PFSK-1 (cell line): ENCODE measurements at regions not wholly inside any gene's neighbourhood (a gene's known extent, or its start where the extent isn't known, plus 50 kb on each side); places are given as distances from the start of the nearest gene placed in this dataset.

Experiments used
- FOXP2 ChIP-seq: optimal IDR thresholded peaks from 2 replicates; pipeline ENCODE3; 2011; ENCODE audit warnings: borderline replicate concordance, control low read depth, inconsistent platforms; ENCODE audit not compliant: insufficient read depth; ENCODE audit errors: extremely low read length, extremely low read depth
- POLR2AphosphoS5 ChIP-seq: IDR thresholded peaks from 2 replicates; pipeline ENCODE4 v1.6.1; 2012; ENCODE audit warnings: low read depth, mild to moderate bottlenecking, control low read depth, low read length, moderate library complexity
- REST ChIP-seq, 2 experiments: IDR thresholded peaks; 2 replicates each; pipeline versions ENCODE4 v1.6.1 to v1.8.0; 2011 to 2012; ENCODE audit warnings: low read depth in 2 of 2, low read length in 2 of 2, control low read depth in 1 of 2, inconsistent platforms in 1 of 2, mild to moderate bottlenecking in 1 of 2, moderate library complexity in 1 of 2; ENCODE audit not compliant: insufficient read depth in 1 of 2
- SIN3A ChIP-seq: IDR thresholded peaks from 2 replicates; pipeline ENCODE4 v1.6.1; 2012; ENCODE audit warnings: mild to moderate bottlenecking, low read length, moderate library complexity, borderline replicate concordance; ENCODE audit not compliant: insufficient read depth
- TAF1 ChIP-seq: IDR thresholded peaks from 2 replicates; pipeline ENCODE4 v1.6.1; 2012; ENCODE audit warnings: low read length, control low read depth, borderline replicate concordance; ENCODE audit not compliant: insufficient read depth

- TF ChIP-seq SIN3A (no peak), POLR2AphosphoS5 (no peak), TAF1 (no peak), REST (IDR thresholded peaks at IDR 0.05; ENCODE audit: insufficient read depth in 1 of 2, low read depth in 2 of 2, low read length in 2 of 2) (no peak), FOXP2 (no peak)
Measured at GRCh38 chr13:61797397-61797796, 381.7 kb upstream of the PCDH20 start.
